ENCODE measurements at regions not wholly inside any gene's neighbourhood (a gene's known extent, or its start where the extent isn't known, plus 50 kb on each side); places are given as distances from the start of the nearest gene placed in this dataset.

- no peak overlapping the region for H3K14ac ChIP-seq (ENCODE audit: insufficient read depth, low read length)
- no peak overlapping the region for H3K18ac ChIP-seq (ENCODE audit: insufficient read length, low read depth, low read length)
- no peaks in the 10 kb centered on the region for H4K20me1 ChIP-seq (ENCODE audit: control insufficient read depth, insufficient read depth, insufficient read length)
- no peak overlapping the region for H2BK15ac ChIP-seq (ENCODE audit: low read depth, low read length)
- H2BK20ac ChIP-seq (ENCODE audit: low read depth, low read length, poor library complexity, severe bottlenecking), result no peak overlapping the region
- no peak for TF ChIP-seq CTCF (conservative IDR thresholded peaks at IDR 0.05)
- Mint-ChIP-seq H3K36me3 (ENCODE audit: insufficient read depth in 1 of 3, low read depth in 3 of 3) (no peaks in the 10 kb centered on the region; a peak in 2 of 7 replicates), H3K4me3 (no peak overlapping the region; a peak in 1 of 5 replicates), H3K27ac (peak overlapping the region in 1 of 3 experiments; percentile 12; a peak in 1 of 7 replicates), H3K9me3 (peaks cover 0 to 1% of the 10 kb centered on the region in 2 experiments; a peak in 1 of 5 replicates), H3K4me1 (peaks cover 11 to 22% of the 10 kb centered on the region in 2 experiments), H3K27me3 (ENCODE audit: low read depth) (peaks cover 7% of the 10 kb centered on the region)
- H4K5ac ChIP-seq (ENCODE audit: insufficient read length, low read depth, low read length), result no peak overlapping the region
- no peak overlapping the region for H3K56ac ChIP-seq (ENCODE audit: insufficient read length, low read depth, low read length)
- no peak overlapping the region for H2BK12ac ChIP-seq (ENCODE audit: insufficient read length, low read depth, low read length)
- H3K4me2 ChIP-seq (ENCODE audit: insufficient read depth, insufficient read length, low read length), result no peak overlapping the region
- no peaks in the 10 kb centered on the region; the same call in 1 of the 2 replicates for H3K4me1 ChIP-seq (ENCODE audit: insufficient read depth, low read length)
- H2BK5ac ChIP-seq (ENCODE audit: insufficient read length, low read length), result no peak overlapping the region
- H3T11ph ChIP-seq (ENCODE audit: low read length), result no peak overlapping the region
- no peak overlapping the region for H3K27ac ChIP-seq (ENCODE audit: insufficient read length, low read depth, low read length)
- H2BK120ac ChIP-seq (ENCODE audit: low read depth, low read length, poor library complexity, severe bottlenecking), result no peak overlapping the region
- DNase-seq, result no peak
- H3K4ac ChIP-seq (ENCODE audit: low read depth, low read length), result no peak overlapping the region
- H3K23me2 ChIP-seq (ENCODE audit: insufficient read length, low read depth, low read length, poor library complexity, severe bottlenecking), result no peaks in the 10 kb centered on the region
- WGBS (ENCODE audit: extremely low coverage, insufficient read length, low lambda C conversion rate), result no CpG with 5 or more reads among the region's 9 CpGs
- no peaks in the 10 kb centered on the region for H3K9me3 ChIP-seq (ENCODE audit: control insufficient read depth, low read depth, low read length)
- no peak overlapping the region for H4K8ac ChIP-seq (replicated peaks; ENCODE audit: insufficient read length, low read depth, low read length)
- H3K27me3 ChIP-seq (ENCODE audit: insufficient read depth, low read length), result no peaks in the 10 kb centered on the region
- no peak overlapping the region for H3K9ac ChIP-seq (ENCODE audit: extremely low read depth, insufficient read length, low read length)
- H2AFZ ChIP-seq (ENCODE audit: low read length), result no peak overlapping the region
- H3K79me1 ChIP-seq (ENCODE audit: insufficient read depth, low read depth, low read length, poor library complexity, severe bottlenecking), result no peaks in the 10 kb centered on the region
- H4K91ac ChIP-seq (ENCODE audit: insufficient read length, low read depth, low read length), result no peak overlapping the region
- no peaks in the 10 kb centered on the region for H3K79me2 ChIP-seq (ENCODE audit: insufficient read depth, low read length)
- no peak overlapping the region for H3K23ac ChIP-seq (ENCODE audit: insufficient read length, low read depth, low read length)
- no peak overlapping the region for H2AK5ac ChIP-seq (ENCODE audit: insufficient read length, low read length)
Measured at GRCh38 chr3:127388427-127388826, 100.6 kb upstream of the PRR20G start.
